SK-N-SH (cell line): ENCODE measurements at regions not wholly inside any gene's neighbourhood (a gene's known extent, or its start where the extent isn't known, plus 50 kb on each side); places are given as distances from the start of the nearest gene placed in this dataset.

ENCODE experiments used
- CTCF ChIA-PET: fragments of 300-600, 350-600 bp; formaldehyde crosslinking; extraction: SDS; loops from one replicate; lab custom pipeline; 2021; lab: Yijun Ruan, JAX
- POLR2A ChIA-PET: fragments of 350-600 bp; sonication (Branson Sonifier 250); formaldehyde crosslinking; extraction: SDS; loops from one replicate; lab custom pipeline; 2020; ENCODE audit warnings: antibody characterized with exemption, inconsistent platforms; lab: Yijun Ruan, JAX
- DNase-seq: peaks from one replicate; pipeline ENCODE4 v3.0.0; 2012
- H2AFZ ChIP-seq: fragments of 200-600 bp; sonication (generic); 2 replicates; pipeline ENCODE4 v1.8.1; 2016; ENCODE audit warnings: antibody characterized with exemption, mild to moderate bottlenecking, low read depth
- H3F3A ChIP-seq: fragments of 200-600 bp; sonication (generic); replicated peaks from 2 replicates; pipeline ENCODE3; 2016; ENCODE audit warnings: antibody characterized with exemption, mild to moderate bottlenecking; ENCODE audit not compliant: insufficient read depth
- H3K27ac ChIP-seq, 2 experiments: fragments of 200-500 bp in 1 of 2; fragments of 200-600 bp in 1 of 2; sonication (Bioruptor generic) in 1 of 2; sonication (generic), shearing (Covaris generic) in 1 of 2; 2 replicates each; pipeline versions ENCODE4 v1.5.1 to v1.6.1; 2014 to 2016; ENCODE audit warnings: low read depth in 2 of 2, inconsistent platforms in 1 of 2, low read length in 1 of 2, mild to moderate bottlenecking in 1 of 2, mixed read lengths in 1 of 2
- H3K27me3 ChIP-seq: fragments of 200-600 bp; sonication (generic), shearing (Covaris generic); 2 replicates; pipeline ENCODE4 v1.6.1; 2016; ENCODE audit warnings: mixed run types; ENCODE audit not compliant: insufficient read depth
- H3K36me3 ChIP-seq, 2 experiments: fragments of 200-500 bp in 1 of 2; fragments of 200-600 bp in 1 of 2; sonication (Bioruptor generic) in 1 of 2; sonication (generic) in 1 of 2; replicated peaks in 1 of 2; 2 replicates each; pipeline versions ENCODE3 to v1.5.1; 2014 to 2016; ENCODE audit warnings: low read length in 1 of 2, mild to moderate bottlenecking in 1 of 2; ENCODE audit not compliant: insufficient read depth in 2 of 2, control insufficient read depth in 1 of 2
- H3K4me1 ChIP-seq, 2 experiments: fragments of 200-500 bp in 1 of 2; fragments of 200-600 bp in 1 of 2; sonication (Bioruptor generic) in 1 of 2; sonication (generic), shearing (Covaris generic) in 1 of 2; 2 replicates each; pipeline versions ENCODE4 v1.5.1 to v1.6.1; 2014 to 2016; ENCODE audit warnings: low read depth in 1 of 2, low read length in 1 of 2, mixed run types in 1 of 2; ENCODE audit not compliant: insufficient read depth in 2 of 2, control insufficient read depth in 1 of 2
- H3K4me2 ChIP-seq: fragments of 200-600 bp; sonication (generic), shearing (Covaris generic); 2 replicates; pipeline ENCODE4 v1.6.1; 2017; ENCODE audit warnings: mixed run types
- H3K4me3 ChIP-seq, 2 experiments: fragments of 200-500 bp in 1 of 2; fragments of 200-600 bp in 1 of 2; sonication (Bioruptor generic) in 1 of 2; sonication (generic), shearing (Covaris generic) in 1 of 2; 2 replicates each; pipeline versions ENCODE4 v1.5.1 to v1.8.1; 2014 to 2016; ENCODE audit warnings: low read depth in 2 of 2, inconsistent platforms in 1 of 2, low read length in 1 of 2, mild to moderate bottlenecking in 1 of 2, mixed read lengths in 1 of 2, moderate library complexity in 1 of 2
- H3K79me2 ChIP-seq: fragments of 200-600 bp; sonication (generic); 2 replicates; pipeline ENCODE4 v1.8.1; 2017; ENCODE audit warnings: mild to moderate bottlenecking; ENCODE audit not compliant: insufficient read depth
- H3K9ac ChIP-seq: fragments of 200-600 bp; sonication (generic); 2 replicates; pipeline ENCODE4 v1.6.1; 2017; ENCODE audit warnings: mixed run types
- H3K9me2 ChIP-seq: fragments of 200-600 bp; sonication (generic); 2 replicates; pipeline ENCODE4 v1.6.1; 2017; ENCODE audit warnings: mixed run types
- H3K9me3 ChIP-seq: fragments of 200-600 bp; sonication (generic); 2 replicates; pipeline ENCODE4 v1.6.1; 2017; ENCODE audit warnings: mixed run types, mild to moderate bottlenecking, moderate library complexity
- H4K20me1 ChIP-seq: fragments of 200-600 bp; sonication (generic); 2 replicates; pipeline ENCODE4 v1.6.1; 2017; ENCODE audit warnings: mild to moderate bottlenecking, mixed run types; ENCODE audit not compliant: insufficient read depth
- CHD2 ChIP-seq: fragments of 150-350 bp; IDR thresholded peaks from 2 replicates; pipeline ENCODE4 v1.6.1; 2018; ENCODE audit warnings: low read length; ENCODE audit not compliant: partially characterized antibody
- ELF1 ChIP-seq: IDR thresholded peaks from 2 replicates; pipeline ENCODE4 v1.4.0; 2012
- FOSL2 ChIP-seq: IDR thresholded peaks from 2 replicates; pipeline ENCODE4 v1.4.0; 2012; ENCODE audit warnings: low read depth, mild to moderate bottlenecking, moderate library complexity, borderline replicate concordance
- NFIC ChIP-seq: IDR thresholded peaks from 2 replicates; pipeline ENCODE4 v1.4.0; 2012; ENCODE audit warnings: borderline replicate concordance
- TEAD4 ChIP-seq: IDR thresholded peaks from 2 replicates; pipeline ENCODE4 v1.4.0; 2012; ENCODE audit warnings: mild to moderate bottlenecking, borderline replicate concordance; ENCODE audit not compliant: insufficient read depth
- YY1 ChIP-seq: IDR thresholded peaks from 2 replicates; pipeline ENCODE4 v1.4.0; 2012; ENCODE audit warnings: low read depth, mild to moderate bottlenecking
- WGBS: methylation state at CpG from one replicate; pipeline ENCODE4 v1.1.6; 2017; ENCODE audit warnings: low lambda C conversion rate; 5-methylcytosine and 5-hydroxymethylcytosine counted together
- TF ChIP-seq, protein P1 (sequence below): fragments of 150-350 bp; IDR thresholded peaks from 2 replicates; pipeline ENCODE4 v1.6.1; 2016; ENCODE audit warnings: mild to moderate bottlenecking, low read depth, low read length
- TF ChIP-seq, protein P2 (sequence below): IDR thresholded peaks from 2 replicates; pipeline ENCODE4 v1.4.0; 2012; ENCODE audit warnings: low read depth, borderline replicate concordance
- TF ChIP-seq, protein P3 (sequence below): IDR thresholded peaks from 2 replicates; pipeline ENCODE4; 2012

DNA sequence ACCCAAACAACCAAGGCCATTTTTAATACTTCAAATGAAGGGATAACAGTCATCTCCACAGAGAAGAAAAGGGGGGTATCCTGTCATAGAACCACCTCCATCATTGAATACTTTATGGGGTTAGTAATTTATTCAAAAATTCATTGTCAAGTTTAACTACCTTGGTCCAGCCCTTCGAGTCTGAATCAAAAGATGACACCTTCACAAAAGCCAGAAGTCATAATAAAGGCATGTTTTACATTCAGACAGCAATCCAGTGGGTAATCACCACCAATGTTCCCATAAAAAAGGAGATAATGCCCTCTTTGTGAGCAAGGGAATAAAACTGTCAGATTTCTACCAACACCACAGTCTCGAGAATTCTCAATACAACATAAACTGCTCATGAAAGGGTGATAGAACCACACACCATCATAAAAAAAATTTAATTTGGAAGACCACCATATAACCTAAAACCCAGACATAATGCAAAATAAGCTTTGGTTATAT, 145.6 kb upstream of the ZBTB20 start:
- no peaks in the 10 kb centered on the region for H3K9me2 ChIP-seq
- no peak overlapping the region for H3K9ac ChIP-seq
- no peaks in the 10 kb centered on the region for H3K79me2 ChIP-seq
- ChIA-PET POLR2A (no interaction called here), CTCF (interaction anchor here (1.4 kb wide), 1 partner anchor 491 kb away, joined by 4 read pairs; no protein-coding TSS in a partner anchor)
- H3K9me3 ChIP-seq, result no peaks in the 10 kb centered on the region
- no peaks in the 10 kb centered on the region for H3F3A ChIP-seq
- TF ChIP-seq YY1, result no peak
- TF ChIP-seq FOSL2, result no peak
- TF ChIP-seq, protein P1, sequence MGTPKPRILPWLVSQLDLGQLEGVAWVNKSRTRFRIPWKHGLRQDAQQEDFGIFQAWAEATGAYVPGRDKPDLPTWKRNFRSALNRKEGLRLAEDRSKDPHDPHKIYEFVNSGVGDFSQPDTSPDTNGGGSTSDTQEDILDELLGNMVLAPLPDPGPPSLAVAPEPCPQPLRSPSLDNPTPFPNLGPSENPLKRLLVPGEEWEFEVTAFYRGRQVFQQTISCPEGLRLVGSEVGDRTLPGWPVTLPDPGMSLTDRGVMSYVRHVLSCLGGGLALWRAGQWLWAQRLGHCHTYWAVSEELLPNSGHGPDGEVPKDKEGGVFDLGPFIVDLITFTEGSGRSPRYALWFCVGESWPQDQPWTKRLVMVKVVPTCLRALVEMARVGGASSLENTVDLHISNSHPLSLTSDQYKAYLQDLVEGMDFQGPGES, result no peak
- TF ChIP-seq, protein P2, sequence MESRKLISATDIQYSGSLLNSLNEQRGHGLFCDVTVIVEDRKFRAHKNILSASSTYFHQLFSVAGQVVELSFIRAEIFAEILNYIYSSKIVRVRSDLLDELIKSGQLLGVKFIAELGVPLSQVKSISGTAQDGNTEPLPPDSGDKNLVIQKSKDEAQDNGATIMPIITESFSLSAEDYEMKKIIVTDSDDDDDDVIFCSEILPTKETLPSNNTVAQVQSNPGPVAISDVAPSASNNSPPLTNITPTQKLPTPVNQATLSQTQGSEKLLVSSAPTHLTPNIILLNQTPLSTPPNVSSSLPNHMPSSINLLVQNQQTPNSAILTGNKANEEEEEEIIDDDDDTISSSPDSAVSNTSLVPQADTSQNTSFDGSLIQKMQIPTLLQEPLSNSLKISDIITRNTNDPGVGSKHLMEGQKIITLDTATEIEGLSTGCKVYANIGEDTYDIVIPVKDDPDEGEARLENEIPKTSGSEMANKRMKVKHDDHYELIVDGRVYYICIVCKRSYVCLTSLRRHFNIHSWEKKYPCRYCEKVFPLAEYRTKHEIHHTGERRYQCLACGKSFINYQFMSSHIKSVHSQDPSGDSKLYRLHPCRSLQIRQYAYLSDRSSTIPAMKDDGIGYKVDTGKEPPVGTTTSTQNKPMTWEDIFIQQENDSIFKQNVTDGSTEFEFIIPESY, result no peak
- TF ChIP-seq, protein P3, sequence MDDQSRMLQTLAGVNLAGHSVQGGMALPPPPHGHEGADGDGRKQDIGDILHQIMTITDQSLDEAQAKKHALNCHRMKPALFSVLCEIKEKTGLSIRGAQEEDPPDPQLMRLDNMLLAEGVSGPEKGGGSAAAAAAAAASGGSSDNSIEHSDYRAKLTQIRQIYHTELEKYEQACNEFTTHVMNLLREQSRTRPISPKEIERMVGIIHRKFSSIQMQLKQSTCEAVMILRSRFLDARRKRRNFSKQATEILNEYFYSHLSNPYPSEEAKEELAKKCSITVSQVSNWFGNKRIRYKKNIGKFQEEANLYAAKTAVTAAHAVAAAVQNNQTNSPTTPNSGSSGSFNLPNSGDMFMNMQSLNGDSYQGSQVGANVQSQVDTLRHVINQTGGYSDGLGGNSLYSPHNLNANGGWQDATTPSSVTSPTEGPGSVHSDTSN, result no peak
- no peak for TF ChIP-seq NFIC
- no peak for TF ChIP-seq CHD2
- no peak for TF ChIP-seq ELF1
- no peaks in the 10 kb centered on the region for H3K4me1 ChIP-seq
- 70% methylated on average over 2 of the region's 2 CpGs for WGBS
- no peak for DNase-seq
- H3K4me2 ChIP-seq, result no peak overlapping the region
- no peak overlapping the region for H3K4me3 ChIP-seq
- no peak overlapping the region for H3K27ac ChIP-seq
- no peaks in the 10 kb centered on the region for H3K36me3 ChIP-seq
- H4K20me1 ChIP-seq, result no peaks in the 10 kb centered on the region
- H3K27me3 ChIP-seq, result no peaks in the 10 kb centered on the region
- H2AFZ ChIP-seq, result no peak overlapping the region

DNA sequence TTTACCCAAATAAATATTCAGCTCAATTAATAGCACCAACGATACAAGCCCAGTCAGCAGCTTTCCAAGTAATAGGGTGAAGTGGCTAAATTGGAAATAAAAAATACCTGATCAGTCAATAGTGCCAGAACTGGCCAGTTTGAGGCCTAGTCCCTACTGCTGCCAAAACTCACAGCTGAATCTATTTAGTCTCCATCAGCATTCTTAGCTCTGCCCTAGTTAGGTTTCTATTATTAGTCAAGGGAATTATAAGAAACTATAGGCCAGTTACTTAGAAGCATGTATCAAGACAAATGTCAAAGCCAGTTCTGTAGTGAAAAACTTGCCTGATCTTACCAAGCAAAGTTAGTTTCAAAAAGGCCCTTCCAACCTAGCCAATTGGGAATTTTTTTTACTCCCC, 146.2 kb upstream of the ZBTB20 start:
- H3K79me2 ChIP-seq, result no peaks in the 10 kb centered on the region
- POLR2A ChIA-PET, result no interaction called here
- H3K9me3 ChIP-seq, result no peaks in the 10 kb centered on the region
- H3K4me3 ChIP-seq, result no peak overlapping the region
- CTCF ChIA-PET, result no interaction called here
- H3K36me3 ChIP-seq, result no peaks in the 10 kb centered on the region
- H3K27me3 ChIP-seq, result no peaks in the 10 kb centered on the region
- no peak overlapping the region for H3K9ac ChIP-seq
- TF ChIP-seq, protein P1, result no peak
- TF ChIP-seq TEAD4 (no peak), FOSL2 (no peak)
- TF ChIP-seq, all 33 proteins: peak for 0
- 71% methylated on average over 1 of the region's 1 CpG for WGBS
- Histone ChIP-seq H3K27ac (no peak overlapping the region; a peak in 1 of 4 replicates), H3K4me1 (no peaks in the 10 kb centered on the region), H3F3A (no peaks in the 10 kb centered on the region), H3K9me2 (no peaks in the 10 kb centered on the region), H2AFZ (no peak overlapping the region), H3K4me2 (no peak overlapping the region), H4K20me1 (no peaks in the 10 kb centered on the region)
- DNase-seq, result no peak
